ENCODE measurements at regions not wholly inside any gene's neighbourhood (a gene's known extent, or its start where the extent isn't known, plus 50 kb on each side); places are given as distances from the start of the nearest gene placed in this dataset.
"Not testable (repeated sequence)": the region's sequence is repeated elsewhere in the genome, so short reads cannot be mapped to it uniquely, and the experiment has no call there.

DNA sequence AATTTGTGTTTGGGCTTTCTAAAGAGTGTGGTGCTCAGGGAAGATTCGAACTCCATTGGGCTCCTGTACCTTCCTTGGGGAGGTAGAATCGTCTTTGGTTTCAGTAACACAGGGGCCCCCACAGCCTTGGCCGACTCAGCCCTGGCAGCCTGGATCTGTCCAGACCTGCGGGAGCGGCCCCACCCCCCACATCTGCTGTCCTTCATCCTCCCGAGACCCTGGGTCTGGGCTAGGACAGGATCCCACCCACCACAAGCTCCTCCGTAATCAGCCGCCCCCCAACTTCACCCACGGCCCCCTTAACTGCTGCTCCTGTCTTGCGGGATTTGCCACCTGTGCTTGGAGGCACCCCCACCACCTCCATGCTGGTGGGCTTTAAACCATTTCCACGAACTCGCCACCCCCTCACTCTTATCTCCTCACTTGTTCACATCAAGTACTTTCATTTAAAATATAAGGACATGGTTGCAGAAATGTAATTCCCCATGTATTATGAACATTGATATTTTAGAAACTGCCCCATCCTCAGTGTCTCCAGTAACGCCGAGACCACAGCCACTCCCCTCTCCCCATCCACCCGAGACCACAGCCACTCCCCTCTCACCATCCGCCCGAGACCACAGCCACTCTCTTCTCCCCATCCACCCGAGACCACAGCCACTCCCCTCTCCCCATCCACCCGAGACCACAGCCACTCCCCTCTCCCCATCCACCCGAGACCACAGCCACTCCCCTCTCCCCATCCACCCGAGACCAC, 84.7 kb upstream of the SFSWAP start:
- H3K27ac Mint-ChIP-seq = peak overlapping the region; percentile 73
- H3K27me3 Mint-ChIP-seq (ENCODE audit: low read depth); H3K36me3 Mint-ChIP-seq (ENCODE audit: low read depth); H3K4me1 Mint-ChIP-seq (ENCODE audit: low read depth); H3K4me3 Mint-ChIP-seq: not testable (repeated sequence)
- H3K9me3 Mint-ChIP-seq = peaks cover 10% of the 10 kb centered on the region

DNA sequence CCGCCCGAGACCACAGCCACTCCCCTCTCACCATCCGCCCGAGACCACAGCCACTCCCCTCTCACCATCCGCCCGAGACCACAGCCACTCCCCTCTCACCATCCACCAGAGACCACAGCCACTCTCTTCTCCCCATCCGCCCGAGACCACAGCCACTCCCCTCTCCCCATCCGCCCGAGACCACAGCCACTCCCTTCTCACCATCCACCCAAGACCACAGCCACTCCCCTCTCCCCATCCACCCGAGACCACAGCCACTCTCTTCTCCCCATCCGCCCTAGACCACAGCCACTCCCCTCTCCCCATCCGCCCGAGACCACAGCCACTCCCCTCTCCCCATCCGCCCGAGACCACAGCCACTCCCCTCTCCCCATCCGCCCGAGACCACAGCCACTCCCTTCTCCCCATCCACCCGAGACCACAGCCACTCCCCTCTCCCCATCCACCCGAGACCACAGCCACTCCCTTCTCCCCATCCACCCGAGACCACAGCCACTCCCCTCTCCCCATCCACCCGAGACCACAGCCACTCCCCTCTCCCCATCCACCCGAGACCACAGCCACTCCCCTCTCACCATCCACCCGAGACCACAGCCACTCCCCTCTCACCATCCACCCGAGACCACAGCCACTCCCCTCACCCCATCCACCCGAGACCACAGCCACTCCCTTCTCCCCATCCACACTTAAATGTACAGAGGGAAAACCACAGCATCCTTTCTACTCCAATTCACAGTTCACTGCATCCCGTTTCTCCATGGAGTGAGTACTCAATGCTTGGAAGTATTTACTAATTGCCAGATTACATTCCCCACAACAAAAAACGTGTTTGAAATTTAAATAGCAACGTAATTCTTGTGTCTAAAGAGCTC, 83.5 kb upstream of the SFSWAP start:
- not testable (repeated sequence) for H3K4me3 Mint-ChIP-seq

DNA sequence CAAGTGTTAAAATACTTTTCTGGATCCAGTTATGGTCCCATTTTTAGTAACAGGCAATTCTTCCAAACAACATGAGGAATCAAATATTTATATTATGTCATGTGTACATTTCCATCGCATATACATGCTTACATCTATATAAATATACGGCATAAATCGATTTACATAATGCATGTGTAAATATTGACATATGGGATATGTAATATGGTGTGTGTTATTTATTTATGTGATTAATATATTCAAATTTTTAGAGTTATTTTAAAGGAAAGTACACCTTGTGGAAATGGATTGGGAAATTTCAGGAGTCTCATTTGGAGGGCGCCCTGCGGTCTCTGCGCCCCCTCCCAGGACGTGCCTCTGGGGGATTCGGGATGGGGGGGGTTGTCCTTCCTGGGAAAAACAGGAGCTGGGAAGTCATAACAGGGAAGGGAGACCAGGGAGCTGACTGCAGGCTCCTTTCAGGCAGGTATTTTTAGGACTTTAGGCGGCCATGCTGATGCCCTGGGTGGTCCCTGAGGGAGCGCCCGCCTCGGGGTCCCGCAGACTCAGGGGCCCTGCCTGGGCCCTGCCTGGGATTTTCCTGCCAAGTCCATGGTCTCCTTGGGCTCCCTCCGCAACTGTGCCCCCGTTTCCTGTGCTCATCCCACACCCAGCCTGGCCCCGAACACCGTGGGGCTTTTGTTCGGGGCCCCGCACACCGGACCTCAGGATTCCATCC, 82.7 kb upstream of the SFSWAP start:
- peaks cover 2% of the 10 kb centered on the region for H3K36me3 Mint-ChIP-seq (ENCODE audit: low read depth)
- peak overlapping the region; percentile 84 for H3K27ac Mint-ChIP-seq
- H3K4me3 Mint-ChIP-seq = no peak overlapping the region
- H3K27me3 Mint-ChIP-seq (ENCODE audit: low read depth) = peaks cover 7% of the 10 kb centered on the region
- H3K4me1 Mint-ChIP-seq (ENCODE audit: low read depth) = peaks cover 6% of the 10 kb centered on the region
- H3K9me3 Mint-ChIP-seq = peaks cover 15% of the 10 kb centered on the region

More for the DNA sequence above, 83.5 kb upstream of the SFSWAP start:
- peaks cover 15% of the 10 kb centered on the region for H3K9me3 Mint-ChIP-seq
- not testable (repeated sequence) for H3K36me3 Mint-ChIP-seq (ENCODE audit: low read depth); H3K4me1 Mint-ChIP-seq (ENCODE audit: low read depth); H3K27me3 Mint-ChIP-seq (ENCODE audit: low read depth)
- H3K27ac Mint-ChIP-seq = peak overlapping the region; percentile 84

- Mint-ChIP-seq H3K4me3 (no peak overlapping the region), H3K4me1 (ENCODE audit: low read depth) (peaks cover 6% of the 10 kb centered on the region), H3K9me3 (peaks cover 15% of the 10 kb centered on the region), H3K27ac (no peak overlapping the region), H3K27me3 (ENCODE audit: low read depth) (peaks cover 7% of the 10 kb centered on the region), H3K36me3 (ENCODE audit: low read depth) (peaks cover 2% of the 10 kb centered on the region)
Measured at GRCh38 chr12:131628766-131629448, 82.0 kb upstream of the SFSWAP start.

DNA sequence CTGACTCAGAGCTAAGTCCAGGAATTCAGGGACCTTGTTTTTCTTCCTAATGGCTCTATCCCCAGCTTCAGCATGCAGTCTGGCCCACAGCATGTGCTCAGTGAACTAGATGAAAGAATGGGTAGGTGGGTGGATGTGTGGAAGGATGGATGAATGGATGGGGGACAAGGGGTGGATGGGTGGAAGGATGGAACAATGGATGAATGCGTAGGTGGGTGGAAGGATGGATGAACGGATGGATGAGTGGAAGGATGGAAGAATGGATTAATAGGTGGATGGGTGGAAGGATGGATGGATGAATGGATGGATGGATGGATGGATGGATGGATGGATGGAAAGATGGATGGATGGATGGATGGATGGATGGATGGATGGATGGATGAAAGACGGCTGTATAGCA, 79.7 kb upstream of the SFSWAP start:
- no peak overlapping the region for H3K4me3 Mint-ChIP-seq
- peaks cover 13% of the 10 kb centered on the region for H3K9me3 Mint-ChIP-seq
- no peak overlapping the region for H3K27ac Mint-ChIP-seq
- H3K36me3 Mint-ChIP-seq (ENCODE audit: low read depth) = peaks cover 2% of the 10 kb centered on the region
- H3K4me1 Mint-ChIP-seq (ENCODE audit: low read depth) = peaks cover 4% of the 10 kb centered on the region
- H3K27me3 Mint-ChIP-seq (ENCODE audit: low read depth) = peaks cover 7% of the 10 kb centered on the region

- not testable (repeated sequence) for H3K4me1 Mint-ChIP-seq (ENCODE audit: low read depth)
Measured at GRCh38 chr12:131631889-131632651, 78.8 kb upstream of the SFSWAP start.

GRCh38 chr12:131632652-131633023, 78.3 kb upstream of the SFSWAP start:
- H3K4me3 Mint-ChIP-seq; H3K27ac Mint-ChIP-seq; H3K27me3 Mint-ChIP-seq (ENCODE audit: low read depth); H3K36me3 Mint-ChIP-seq (ENCODE audit: low read depth); H3K4me1 Mint-ChIP-seq (ENCODE audit: low read depth): not testable (repeated sequence)
- H3K9me3 Mint-ChIP-seq = peaks cover 12% of the 10 kb centered on the region

More at GRCh38 chr12:131631889-131632651, 78.8 kb upstream of the SFSWAP start:
- peaks cover 12% of the 10 kb centered on the region for H3K9me3 Mint-ChIP-seq
- H3K4me3 Mint-ChIP-seq; H3K27me3 Mint-ChIP-seq (ENCODE audit: low read depth); H3K27ac Mint-ChIP-seq; H3K36me3 Mint-ChIP-seq (ENCODE audit: low read depth): not testable (repeated sequence)

DNA sequence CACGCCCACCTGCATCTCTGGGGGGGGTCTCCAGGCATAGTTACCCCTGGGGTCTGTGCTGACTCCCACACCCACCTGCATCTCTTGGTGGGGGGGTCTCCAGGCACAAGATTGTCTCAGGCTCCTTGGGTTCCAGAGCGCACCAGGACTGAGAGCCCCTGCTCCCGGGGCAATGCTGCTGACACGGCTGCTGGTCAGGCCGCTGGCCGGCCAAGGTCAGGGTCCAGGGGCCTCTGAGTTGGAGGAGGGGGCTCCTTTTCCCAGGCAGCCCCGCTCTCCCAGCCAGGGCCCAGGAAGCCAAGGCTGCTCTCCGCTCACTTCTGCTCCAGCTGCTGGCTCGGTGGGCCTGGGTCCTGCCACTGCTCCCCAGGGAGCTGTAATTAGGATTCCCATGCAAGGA, 77.3 kb upstream of the SFSWAP start:
- not testable (repeated sequence) for H3K27ac Mint-ChIP-seq; H3K4me1 Mint-ChIP-seq (ENCODE audit: low read depth); H3K4me3 Mint-ChIP-seq; H3K36me3 Mint-ChIP-seq (ENCODE audit: low read depth)
- H3K9me3 Mint-ChIP-seq = peaks cover 12% of the 10 kb centered on the region
- H3K27me3 Mint-ChIP-seq (ENCODE audit: low read depth) = peaks cover 11% of the 10 kb centered on the region

- Mint-ChIP-seq H3K9me3 (peaks cover 12% of the 10 kb centered on the region), H3K4me1 (ENCODE audit: low read depth) (no peaks in the 10 kb centered on the region), H3K36me3 (ENCODE audit: low read depth) (no peaks in the 10 kb centered on the region), H3K4me3 (no peak overlapping the region), H3K27me3 (ENCODE audit: low read depth) (peaks cover 11% of the 10 kb centered on the region), H3K27ac (no peak overlapping the region)
Measured at GRCh38 chr12:131634037-131634436, 76.9 kb upstream of the SFSWAP start.

GRCh38 chr12:131635012-131635411, 75.9 kb upstream of the SFSWAP start:
- H3K4me1 Mint-ChIP-seq (ENCODE audit: low read depth); H3K4me3 Mint-ChIP-seq; H3K27ac Mint-ChIP-seq; H3K36me3 Mint-ChIP-seq (ENCODE audit: low read depth); H3K9me3 Mint-ChIP-seq: not testable (repeated sequence)
- H3K27me3 Mint-ChIP-seq (ENCODE audit: low read depth) = peaks cover 11% of the 10 kb centered on the region

DNA sequence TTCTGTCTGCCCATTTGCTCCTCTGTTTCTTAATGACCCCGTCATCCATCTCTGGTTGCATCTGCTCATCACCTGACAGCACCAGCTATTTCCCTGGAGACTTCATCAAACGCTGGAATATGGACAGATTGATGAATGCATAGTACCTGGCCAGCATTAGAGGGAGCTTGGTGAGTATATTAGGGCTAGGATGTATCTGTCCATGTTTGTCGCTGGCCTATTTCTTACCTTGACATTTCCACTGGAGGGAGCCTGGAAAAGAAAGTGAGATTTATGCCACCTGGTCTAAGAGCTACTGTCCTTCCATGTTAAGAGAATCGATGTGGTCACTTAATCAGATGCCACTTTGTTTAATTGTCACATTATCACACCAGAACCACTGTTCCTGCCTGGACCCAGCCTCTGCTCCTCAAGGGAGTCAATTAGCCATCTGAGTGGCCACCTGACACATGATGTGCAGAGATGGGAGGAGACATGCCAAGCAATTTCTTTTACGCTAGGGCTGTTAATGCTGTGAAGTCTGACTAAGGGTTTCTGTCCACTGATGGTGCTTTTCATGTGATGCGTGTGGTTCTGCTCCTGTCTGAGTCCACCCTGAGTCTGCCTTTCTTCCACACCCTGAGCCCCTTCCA, 75.3 kb upstream of the SFSWAP start:
- H3K9me3 Mint-ChIP-seq = peaks cover 6% of the 10 kb centered on the region
- peaks cover 11% of the 10 kb centered on the region for H3K27me3 Mint-ChIP-seq (ENCODE audit: low read depth)
- no peaks in the 10 kb centered on the region for H3K4me1 Mint-ChIP-seq (ENCODE audit: low read depth)
- no peak overlapping the region for H3K4me3 Mint-ChIP-seq
- no peaks in the 10 kb centered on the region for H3K36me3 Mint-ChIP-seq (ENCODE audit: low read depth)
- no peak overlapping the region for H3K27ac Mint-ChIP-seq

- no peak overlapping the region for H3K27ac Mint-ChIP-seq
- H3K27me3 Mint-ChIP-seq (ENCODE audit: low read depth) = peaks cover 8% of the 10 kb centered on the region
Measured at GRCh38 chr12:131636266-131636665, 74.6 kb upstream of the SFSWAP start.

DNA sequence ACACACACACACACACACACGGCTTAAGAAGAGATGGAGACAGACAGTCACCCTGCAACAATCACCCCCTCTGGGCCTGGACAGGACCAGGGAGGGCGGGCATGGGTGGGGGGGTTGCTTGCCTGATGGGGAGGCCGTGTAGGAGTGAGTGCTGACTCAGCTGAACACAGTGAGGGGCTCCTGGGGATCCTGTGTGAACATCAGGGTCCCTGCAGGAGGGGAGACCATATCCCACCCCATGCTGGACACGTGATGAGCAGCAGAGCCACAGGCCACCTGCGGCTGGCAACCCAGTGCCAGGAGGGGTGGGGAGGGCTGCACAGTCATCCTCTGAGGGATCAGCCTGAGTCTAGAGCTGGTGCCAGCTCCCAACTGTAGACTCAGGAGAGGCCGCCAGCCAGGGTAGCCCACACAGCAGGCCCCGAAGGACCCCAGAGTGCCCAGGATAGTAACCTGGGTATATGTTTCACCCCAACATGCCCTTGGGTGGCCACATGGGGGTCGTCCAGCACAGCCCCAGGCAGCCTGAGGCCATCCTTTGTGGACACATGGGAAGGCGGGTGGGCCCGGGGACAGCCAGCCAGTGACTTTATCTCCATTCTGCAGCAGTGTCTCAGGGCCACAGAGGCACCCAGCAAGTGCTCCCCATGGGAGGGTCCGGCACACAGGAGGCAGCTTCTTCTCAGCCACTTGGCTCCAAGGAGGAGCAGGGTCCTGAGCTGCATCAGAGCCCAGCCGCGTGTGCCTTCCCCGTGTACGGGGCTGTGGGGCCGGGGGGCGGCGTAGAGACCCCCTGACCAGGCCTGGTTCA, 73.7 kb upstream of the SFSWAP start:
- Mint-ChIP-seq H3K4me1 (ENCODE audit: low read depth) (no peaks in the 10 kb centered on the region), H3K9me3 (no peaks in the 10 kb centered on the region), H3K36me3 (ENCODE audit: low read depth) (no peaks in the 10 kb centered on the region), H3K27ac (no peak overlapping the region), H3K4me3 (no peak overlapping the region), H3K27me3 (ENCODE audit: low read depth) (peaks cover 4% of the 10 kb centered on the region)

More at GRCh38 chr12:131636266-131636665, 74.6 kb upstream of the SFSWAP start:
- no peaks in the 10 kb centered on the region for H3K4me1 Mint-ChIP-seq (ENCODE audit: low read depth)
- H3K4me3 Mint-ChIP-seq = no peak overlapping the region
- peaks cover 3% of the 10 kb centered on the region for H3K9me3 Mint-ChIP-seq
- H3K36me3 Mint-ChIP-seq (ENCODE audit: low read depth) = no peaks in the 10 kb centered on the region

All from T-helper 1 cell treated with Interleukin-12 subunit alpha and Interleukin-12 subunit beta and Interleukin-4 antibody, amounts not matched to agents 30 μg/mL and 1 μg/mL, for 36 hours (primary cell).